OCI-LY1 (cell line): ENCODE measurements at regions not wholly inside any gene's neighbourhood (a gene's known extent, or its start where the extent isn't known, plus 50 kb on each side); places are given as distances from the start of the nearest gene placed in this dataset.

Source experiments
- CTCF ChIP-seq: fragments of 200-600 bp; sonication (generic), shearing (Covaris generic); IDR thresholded peaks from 2 replicates; pipeline ENCODE4 v1.5.1; 2017; ENCODE audit warnings: mild to moderate bottlenecking, antibody characterized with exemption, low read length, moderate library complexity, mixed read lengths
- EZH2 ChIP-seq: fragments of 200-600 bp; sonication (generic), shearing (Covaris generic); IDR thresholded peaks from 2 replicates; pipeline ENCODE4 v1.8.0; 2017; ENCODE audit warnings: borderline replicate concordance, mixed run types, mild to moderate bottlenecking, antibody characterized with exemption, low read length, moderate library complexity, mixed read lengths

GRCh38 chr9:24657387-24657786 lies 111.7 kb upstream of the IZUMO3 start:
- TF ChIP-seq CTCF, result no peak
- no peak for TF ChIP-seq EZH2
